ENCODE measurements at regions not wholly inside any gene's neighbourhood (a gene's known extent, or its start where the extent isn't known, plus 50 kb on each side); places are given as distances from the start of the nearest gene placed in this dataset.

- TF ChIP-seq POLR2AphosphoS5 (IDR thresholded peaks at IDR 0.05) (no peak), CTCF (IDR thresholded peaks at IDR 0.05) (no peak)
These were observed 379.0 kb upstream of the IL12A start for GRCh38 chr3:159609625-159610024.

Data from gastroesophageal sphincter (tissue), 3 donors.